NT2/D1 (cell line): ENCODE measurements at regions not wholly inside any gene's neighbourhood (a gene's known extent, or its start where the extent isn't known, plus 50 kb on each side); places are given as distances from the start of the nearest gene placed in this dataset.
A peak's percentile ranks its signal among the peaks of the same experiment; 100 is the strongest.
"Not testable (repeated sequence)": the region's sequence is repeated elsewhere in the genome, so short reads cannot be mapped to it uniquely, and the experiment has no call there.

ENCODE experiments used
- DNase-seq: peaks from one replicate; pipeline ENCODE4 v3.0.0-alpha.2; 2011; ENCODE audit warnings: low read depth, low spot score
- H3K27me3 ChIP-seq: 2 replicates; pipeline ENCODE4 v1.6.0; 2011; ENCODE audit warnings: mild to moderate bottlenecking; ENCODE audit not compliant: insufficient read length, insufficient read depth
- H3K36me3 ChIP-seq: 2 replicates; pipeline ENCODE4 v1.6.1; 2011; ENCODE audit warnings: mild to moderate bottlenecking, low read length, mixed read lengths; ENCODE audit not compliant: insufficient read depth, insufficient read length
- H3K4me1 ChIP-seq: 2 replicates; pipeline ENCODE4 v1.5.1; 2011; ENCODE audit not compliant: insufficient read depth, insufficient read length
- H3K4me3 ChIP-seq: 2 replicates; pipeline ENCODE4 v1.5.1; 2011; ENCODE audit warnings: low read depth; ENCODE audit not compliant: insufficient read length
- H3K9ac ChIP-seq: 2 replicates; pipeline ENCODE4 v1.6.0; 2011; ENCODE audit warnings: low read depth; ENCODE audit not compliant: insufficient read length
- H3K9me3 ChIP-seq: 2 replicates; pipeline ENCODE4 v1.5.1; 2011; ENCODE audit warnings: mild to moderate bottlenecking, low read length; ENCODE audit not compliant: insufficient read depth
- SUZ12 ChIP-seq: IDR thresholded peaks from 2 replicates; pipeline ENCODE4 v1.6.1; 2011; ENCODE audit not compliant: insufficient read length, insufficient read depth; ENCODE audit errors: extremely low read depth
- YY1 ChIP-seq: IDR thresholded peaks from 2 replicates; pipeline ENCODE4 v1.6.1; 2011; ENCODE audit not compliant: insufficient read length, insufficient read depth
- ZNF274 ChIP-seq: IDR thresholded peaks from 2 replicates; pipeline ENCODE4 v1.6.1; 2011; ENCODE audit warnings: mild to moderate bottlenecking, low read depth, low read length

DNA sequence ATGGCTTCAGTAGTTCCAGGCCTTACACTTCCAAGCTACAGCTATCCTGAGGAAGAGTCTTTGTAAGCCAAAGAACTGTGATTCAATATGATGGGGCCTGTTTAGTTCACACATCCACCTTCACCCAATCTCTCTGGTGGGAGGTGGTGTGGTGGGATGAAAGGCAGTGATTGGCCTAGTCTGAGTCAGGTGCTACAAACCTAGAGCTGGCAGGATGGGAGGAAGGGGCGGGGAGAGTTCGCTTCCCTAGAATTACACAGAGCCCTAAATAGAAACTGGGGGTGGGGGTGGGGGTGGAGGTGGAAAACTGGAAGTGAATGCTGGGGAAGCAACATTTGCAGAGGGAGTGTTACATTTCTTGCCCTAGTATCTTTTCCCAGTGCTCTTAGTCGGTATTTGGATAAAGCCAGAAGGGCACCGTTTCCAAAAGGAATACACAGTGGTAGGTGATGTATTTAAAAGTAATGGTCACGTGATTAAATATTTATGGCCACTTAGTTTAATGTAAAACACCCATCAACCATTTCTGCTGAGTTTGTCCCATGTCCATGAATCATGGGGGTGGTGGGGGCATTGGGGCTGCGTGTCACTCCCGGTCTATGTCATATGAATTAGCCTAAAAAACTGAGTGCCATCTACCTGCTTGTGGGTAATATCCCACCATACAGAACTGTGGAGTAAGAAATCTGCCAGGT is 247.6 kb upstream of the PROK2 start:
- H3K4me1 ChIP-seq: peaks cover 10% of the 10 kb centered on the region
- no peaks in the 10 kb centered on the region for H3K36me3 ChIP-seq
- no peak overlapping the region for H3K9ac ChIP-seq
- TF ChIP-seq YY1 (no peak), SUZ12 (no peak), ZNF274 (no peak)
- no peaks in the 10 kb centered on the region for H3K27me3 ChIP-seq
- no peak for DNase-seq
- no peak overlapping the region for H3K4me3 ChIP-seq
- peaks cover 9% of the 10 kb centered on the region; the same call in 1 of the 2 replicates for H3K9me3 ChIP-seq

DNA sequence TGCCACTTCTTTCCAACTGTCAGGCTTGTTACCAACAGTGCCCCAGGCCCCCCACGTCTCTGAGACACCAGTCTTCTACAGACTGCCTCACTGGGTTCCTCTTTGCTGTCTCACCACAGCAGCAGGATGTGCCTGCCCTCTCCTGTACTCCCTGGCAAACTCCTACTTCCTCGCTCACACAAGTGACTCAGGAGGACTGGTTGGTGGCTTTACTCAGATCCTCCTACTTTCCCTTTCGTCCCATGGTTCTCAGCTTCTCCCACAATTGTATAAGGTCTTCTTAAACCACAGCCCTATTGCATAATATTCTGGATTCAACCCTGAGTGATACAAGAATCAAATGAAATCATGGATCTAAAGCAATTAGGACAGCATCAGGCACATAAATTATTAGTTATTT is 246.6 kb upstream of the PROK2 start:
- H3K9me3 ChIP-seq: peaks cover 9% of the 10 kb centered on the region; the same call in 1 of the 2 replicates
- DNase-seq: no peak
- H3K9ac ChIP-seq: no peak overlapping the region
- H3K27me3 ChIP-seq: no peaks in the 10 kb centered on the region
- TF ChIP-seq ZNF274: no peak
- TF ChIP-seq SUZ12: no peak
- no peak for TF ChIP-seq YY1
- no peaks in the 10 kb centered on the region for H3K36me3 ChIP-seq
- H3K4me1 ChIP-seq: peaks cover 6% of the 10 kb centered on the region
- no peak overlapping the region for H3K4me3 ChIP-seq

DNA sequence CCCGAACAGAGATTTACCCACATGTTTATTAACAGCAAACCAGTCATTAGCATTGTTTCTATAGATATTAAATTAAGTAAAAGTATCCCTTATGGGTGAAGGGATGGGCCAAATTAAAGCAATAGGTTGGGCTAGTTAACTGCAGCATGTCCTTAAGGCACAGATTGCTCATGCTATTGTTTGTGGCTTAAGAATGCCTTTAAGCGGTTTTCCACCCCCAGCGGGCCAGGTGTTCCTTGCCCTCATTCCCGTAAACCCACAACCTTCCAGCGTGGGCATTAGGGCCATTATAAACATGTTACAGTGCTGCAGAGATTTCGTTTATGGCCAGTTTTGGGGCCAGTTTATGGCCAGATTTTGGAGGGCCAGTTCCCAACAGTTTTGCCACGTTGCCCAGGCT is 245.3 kb upstream of the PROK2 start:
- not testable (repeated sequence) for H3K4me1 ChIP-seq, H3K4me3 ChIP-seq, H3K36me3 ChIP-seq, H3K9ac ChIP-seq, DNase-seq, H3K27me3 ChIP-seq
- H3K9me3 ChIP-seq: peaks cover 11% of the 10 kb centered on the region; the same call in 1 of the 2 replicates

DNA sequence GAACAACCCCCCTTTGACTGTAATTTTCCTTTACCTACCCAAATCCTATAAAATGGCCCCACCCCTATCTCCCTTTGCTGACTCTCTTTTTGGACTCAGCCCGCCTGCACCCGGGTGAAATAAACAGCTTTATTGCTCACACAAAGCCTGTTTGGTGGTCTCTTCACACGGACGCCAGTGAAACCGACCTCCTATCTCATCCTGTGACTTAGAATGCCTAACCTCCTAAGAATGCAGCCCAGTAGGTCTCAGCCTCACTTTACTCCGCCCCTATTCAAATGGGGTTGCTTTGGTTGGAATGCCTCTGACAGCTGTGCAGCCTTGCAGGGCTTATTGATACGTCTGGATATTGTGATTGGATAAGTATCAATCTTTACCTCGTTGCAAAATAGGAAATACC is 243.8 kb upstream of the PROK2 start:
- not testable (repeated sequence) for H3K9ac ChIP-seq, H3K27me3 ChIP-seq, H3K4me1 ChIP-seq, H3K9me3 ChIP-seq, H3K4me3 ChIP-seq, H3K36me3 ChIP-seq
- DNase-seq: peak; percentile 87

DNA sequence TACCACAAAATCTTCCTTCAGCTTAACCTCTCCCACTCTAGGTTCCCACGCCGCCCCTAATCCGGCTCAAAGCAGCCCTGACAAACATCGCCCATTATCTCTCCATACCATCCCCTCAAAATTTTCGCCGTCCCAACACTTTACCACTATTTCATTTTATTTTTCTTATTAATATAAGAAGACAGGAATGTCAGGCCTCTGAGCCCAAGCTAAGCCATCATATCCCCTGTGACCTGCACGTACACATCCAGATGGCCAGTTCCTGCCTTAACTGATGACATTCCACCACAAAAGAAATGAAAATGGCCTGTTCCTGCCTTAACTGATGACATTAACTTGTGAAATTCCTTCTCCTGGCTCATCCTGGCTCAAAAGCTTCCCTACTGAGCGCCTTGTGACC is 243.4 kb upstream of the PROK2 start:
- peak overlapping the region; percentile 32 for H3K9ac ChIP-seq

DNA sequence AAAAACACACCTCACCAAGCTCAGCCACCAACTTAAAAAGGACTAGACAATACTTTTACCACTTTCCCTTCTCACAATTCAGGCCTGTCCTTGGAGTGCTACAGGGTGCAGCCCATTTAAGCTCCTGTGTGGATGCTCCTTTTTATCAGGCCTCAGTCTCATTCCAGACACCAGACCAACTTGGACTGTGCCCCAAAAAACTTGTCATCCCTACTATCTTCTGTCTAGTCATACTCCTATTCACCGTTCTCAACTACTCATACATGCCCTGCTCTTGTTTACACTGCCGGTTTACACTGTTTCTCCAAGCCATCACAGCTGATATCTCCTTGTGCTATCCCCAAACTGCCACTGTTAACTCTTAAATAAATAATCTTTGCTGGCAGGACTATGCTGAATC is 242.8 kb upstream of the PROK2 start:
- not testable (repeated sequence) for H3K4me3 ChIP-seq, H3K4me1 ChIP-seq, DNase-seq, H3K27me3 ChIP-seq, H3K36me3 ChIP-seq, H3K9ac ChIP-seq
- H3K9me3 ChIP-seq: peaks cover 13% of the 10 kb centered on the region; the same call in 1 of the 2 replicates

More for the DNA sequence above, 243.4 kb upstream of the PROK2 start:
- H3K4me3 ChIP-seq, DNase-seq, H3K27me3 ChIP-seq, H3K4me1 ChIP-seq, H3K36me3 ChIP-seq: not testable (repeated sequence)
- H3K9me3 ChIP-seq: peaks cover 11% of the 10 kb centered on the region; the same call in 1 of the 2 replicates

DNA sequence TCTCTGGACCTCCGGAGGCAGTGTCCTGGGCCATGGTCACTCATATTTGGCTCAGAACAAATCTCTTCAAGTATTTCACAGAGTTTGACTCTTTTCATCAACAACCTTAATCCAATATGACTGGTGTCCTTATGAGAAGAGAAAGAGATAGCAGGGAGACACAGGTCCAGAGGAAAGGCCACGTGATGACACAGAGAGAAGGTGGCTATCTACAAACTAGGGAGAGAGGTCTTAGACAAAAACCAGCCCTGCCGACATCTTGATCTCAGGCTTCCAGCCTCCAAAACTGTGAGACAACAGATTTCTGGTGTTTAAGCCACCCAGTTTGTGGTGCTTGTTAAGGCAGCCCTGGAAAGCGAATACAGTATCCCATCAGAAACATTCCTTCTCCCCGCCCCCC is 237.1 kb upstream of the PROK2 start:
- peaks cover 3% of the 10 kb centered on the region for H3K36me3 ChIP-seq
- no peak overlapping the region for H3K9ac ChIP-seq
- no peaks in the 10 kb centered on the region for H3K4me1 ChIP-seq
- TF ChIP-seq YY1: no peak
- no peaks in the 10 kb centered on the region for H3K27me3 ChIP-seq
- DNase-seq: no peak
- H3K9me3 ChIP-seq: peaks cover 26% of the 10 kb centered on the region; the same call in 1 of the 2 replicates
- H3K4me3 ChIP-seq: no peak overlapping the region

DNA sequence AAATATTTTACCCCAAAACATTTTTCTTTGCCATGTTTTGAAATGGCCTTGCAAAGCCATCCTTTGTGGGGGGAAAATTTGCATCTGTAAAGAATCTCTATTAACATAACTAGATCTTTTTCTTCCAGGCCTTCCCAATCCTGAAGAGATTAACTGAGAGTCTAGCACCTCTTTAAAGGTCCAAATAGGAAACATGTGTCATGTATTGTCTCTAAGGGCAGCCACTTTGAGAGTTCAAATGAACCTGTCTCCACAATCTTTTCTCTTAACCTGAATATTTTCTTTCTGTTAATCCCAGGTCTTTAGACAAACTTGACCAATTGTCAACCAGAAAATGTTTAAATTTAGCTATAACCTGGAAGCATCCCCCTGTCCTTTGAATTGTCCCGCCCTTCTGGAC is 236.6 kb upstream of the PROK2 start:
- peaks cover 26% of the 10 kb centered on the region; the same call in 1 of the 2 replicates for H3K9me3 ChIP-seq
- no peaks in the 10 kb centered on the region for H3K4me1 ChIP-seq
- DNase-seq: peak; percentile 33
- no peaks in the 10 kb centered on the region for H3K27me3 ChIP-seq
- H3K36me3 ChIP-seq: peaks cover 3% of the 10 kb centered on the region
- TF ChIP-seq SUZ12 (no peak), YY1 (no peak), ZNF274 (no peak)
- no peak overlapping the region for H3K9ac ChIP-seq
- H3K4me3 ChIP-seq: no peak overlapping the region
